ENCODE measurements at regions not wholly inside any gene's neighbourhood (a gene's known extent, or its start where the extent isn't known, plus 50 kb on each side); places are given as distances from the start of the nearest gene placed in this dataset.

DNA sequence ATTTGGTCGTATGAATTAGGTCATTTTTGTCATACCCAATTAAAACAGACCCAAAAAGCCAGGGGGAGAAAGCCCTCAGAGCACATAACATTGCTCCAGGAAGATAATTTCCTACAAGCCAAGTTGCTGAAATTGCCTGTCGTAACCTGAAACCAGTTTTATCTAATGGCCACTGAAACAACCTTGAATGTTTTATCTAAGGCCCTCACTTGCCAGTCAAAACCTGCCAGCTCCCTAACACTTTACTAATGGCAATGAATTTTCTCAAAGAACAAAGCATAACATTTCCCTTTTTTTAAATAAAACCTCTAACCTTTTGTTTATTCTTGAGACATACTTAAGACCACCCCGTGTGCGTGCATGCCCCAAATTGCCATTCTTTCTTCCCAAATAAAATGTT is 496.2 kb upstream of the KLHL1 start:
- TF ChIP-seq ZC3H10 (CRISPR knock-in tag; IDR thresholded peaks at IDR 0.05), result no peak
- no peak for TF ChIP-seq ZFP30 (CRISPR knock-in tag; IDR thresholded peaks at IDR 0.05)
- TF ChIP-seq ARNTL (CRISPR knock-in tag; IDR thresholded peaks at IDR 0.05; ENCODE audit: borderline replicate concordance, low read depth), result no peak
- TF ChIP-seq, protein P1, sequence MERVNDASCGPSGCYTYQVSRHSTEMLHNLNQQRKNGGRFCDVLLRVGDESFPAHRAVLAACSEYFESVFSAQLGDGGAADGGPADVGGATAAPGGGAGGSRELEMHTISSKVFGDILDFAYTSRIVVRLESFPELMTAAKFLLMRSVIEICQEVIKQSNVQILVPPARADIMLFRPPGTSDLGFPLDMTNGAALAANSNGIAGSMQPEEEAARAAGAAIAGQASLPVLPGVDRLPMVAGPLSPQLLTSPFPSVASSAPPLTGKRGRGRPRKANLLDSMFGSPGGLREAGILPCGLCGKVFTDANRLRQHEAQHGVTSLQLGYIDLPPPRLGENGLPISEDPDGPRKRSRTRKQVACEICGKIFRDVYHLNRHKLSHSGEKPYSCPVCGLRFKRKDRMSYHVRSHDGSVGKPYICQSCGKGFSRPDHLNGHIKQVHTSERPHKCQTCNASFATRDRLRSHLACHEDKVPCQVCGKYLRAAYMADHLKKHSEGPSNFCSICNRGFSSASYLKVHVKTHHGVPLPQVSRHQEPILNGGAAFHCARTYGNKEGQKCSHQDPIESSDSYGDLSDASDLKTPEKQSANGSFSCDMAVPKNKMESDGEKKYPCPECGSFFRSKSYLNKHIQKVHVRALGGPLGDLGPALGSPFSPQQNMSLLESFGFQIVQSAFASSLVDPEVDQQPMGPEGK (CRISPR knock-in tag; IDR thresholded peaks at IDR 0.05; ENCODE audit: borderline replicate concordance), result no peak
- TF ChIP-seq, protein P2, sequence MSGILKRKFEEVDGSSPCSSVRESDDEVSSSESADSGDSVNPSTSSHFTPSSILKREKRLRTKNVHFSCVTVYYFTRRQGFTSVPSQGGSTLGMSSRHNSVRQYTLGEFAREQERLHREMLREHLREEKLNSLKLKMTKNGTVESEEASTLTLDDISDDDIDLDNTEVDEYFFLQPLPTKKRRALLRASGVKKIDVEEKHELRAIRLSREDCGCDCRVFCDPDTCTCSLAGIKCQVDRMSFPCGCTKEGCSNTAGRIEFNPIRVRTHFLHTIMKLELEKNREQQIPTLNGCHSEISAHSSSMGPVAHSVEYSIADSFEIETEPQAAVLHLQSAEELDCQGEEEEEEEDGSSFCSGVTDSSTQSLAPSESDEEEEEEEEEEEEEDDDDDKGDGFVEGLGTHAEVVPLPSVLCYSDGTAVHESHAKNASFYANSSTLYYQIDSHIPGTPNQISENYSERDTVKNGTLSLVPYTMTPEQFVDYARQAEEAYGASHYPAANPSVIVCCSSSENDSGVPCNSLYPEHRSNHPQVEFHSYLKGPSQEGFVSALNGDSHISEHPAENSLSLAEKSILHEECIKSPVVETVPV (CRISPR knock-in tag; IDR thresholded peaks at IDR 0.05), result no peak

Measured in SK-N-SH treated with all-trans-retinoic acid at 6 μM for 48 hours (cell line).